Karpas-422 (cell line): ENCODE measurements at regions not wholly inside any gene's neighbourhood (a gene's known extent, or its start where the extent isn't known, plus 50 kb on each side); places are given as distances from the start of the nearest gene placed in this dataset.

Experiments
- DNase-seq: peaks from one replicate; pipeline ENCODE4 v3.0.0-alpha.2; 2015
- H2AFZ ChIP-seq: fragments of 200-600 bp; sonication (generic); 2 replicates; pipeline ENCODE4 v1.6.1; 2014; ENCODE audit warnings: antibody characterized with exemption, low read length, mixed read lengths
- H3K27ac ChIP-seq: fragments of 200-600 bp; sonication (generic); 2 replicates; pipeline ENCODE4 v1.5.1; 2014; ENCODE audit warnings: mild to moderate bottlenecking, low read length, moderate library complexity
- H3K27me3 ChIP-seq: fragments of 200-600 bp; sonication (generic); 2 replicates; pipeline ENCODE4 v1.6.1; 2014; ENCODE audit warnings: low read length, mixed read lengths
- H3K36me3 ChIP-seq: fragments of 200-600 bp; sonication (generic); 2 replicates; pipeline ENCODE4 v1.6.1; 2014; ENCODE audit warnings: low read length, mixed read lengths; ENCODE audit not compliant: insufficient read depth
- H3K4me1 ChIP-seq: fragments of 200-600 bp; sonication (generic); 2 replicates; pipeline ENCODE4 v1.6.1; 2014; ENCODE audit warnings: mild to moderate bottlenecking, low read length, mixed read lengths
- H3K4me2 ChIP-seq: fragments of 200-600 bp; sonication (generic); 2 replicates; pipeline ENCODE4 v1.6.1; 2014; ENCODE audit warnings: low read length, low read depth, mild to moderate bottlenecking; ENCODE audit not compliant: poor library complexity, severe bottlenecking
- H3K4me3 ChIP-seq: fragments of 200-600 bp; sonication (generic); 2 replicates; pipeline ENCODE4 v1.5.1; 2014; ENCODE audit warnings: mild to moderate bottlenecking, antibody characterized with exemption, low read length, mixed read lengths
- H3K79me2 ChIP-seq: fragments of 200-600 bp; sonication (generic); 2 replicates; pipeline ENCODE4 v1.6.1; 2014; ENCODE audit warnings: mild to moderate bottlenecking, low read length, mixed read lengths
- H3K9ac ChIP-seq: fragments of 200-600 bp; sonication (generic); 2 replicates; pipeline ENCODE4 v1.6.0; 2014; ENCODE audit warnings: low read length
- H3K9me2 ChIP-seq: fragments of 200-600 bp; sonication (generic), shearing (Covaris generic); replicated peaks from 2 replicates; pipeline ENCODE4 v1.6.0; 2014; ENCODE audit warnings: mild to moderate bottlenecking, low read length, moderate library complexity; ENCODE audit not compliant: insufficient read depth
- H3K9me3 ChIP-seq: fragments of 300-700, 200-600 bp; sonication (generic); 2 replicates; pipeline ENCODE4 v1.6.1; 2014; ENCODE audit warnings: low read length, mixed read lengths
- H4K20me1 ChIP-seq: fragments of 200-600 bp; sonication (generic); 2 replicates; pipeline ENCODE4 v1.6.1; 2014; ENCODE audit warnings: mild to moderate bottlenecking, antibody characterized with exemption, low read length, low read depth; ENCODE audit not compliant: insufficient read depth

- Histone ChIP-seq H3K9me3 (no peaks in the 10 kb centered on the region), H3K9ac (no peak overlapping the region), H3K79me2 (no peaks in the 10 kb centered on the region), H3K27me3 (no peaks in the 10 kb centered on the region), H3K4me2 (no peak overlapping the region), H3K27ac (no peak overlapping the region), H2AFZ (no peak overlapping the region), H3K36me3 (no peaks in the 10 kb centered on the region), H3K9me2 (no peaks in the 10 kb centered on the region), H4K20me1 (no peaks in the 10 kb centered on the region), H3K4me1 (no peaks in the 10 kb centered on the region), H3K4me3 (no peak overlapping the region)
- DNase-seq: no peak
These were observed 540.5 kb downstream of the SATB2 start for GRCh38 chr2:198917275-198917674.

GRCh38 chr2:198916548-198917080 lies 541.1 kb downstream of the SATB2 start:
- H3K9me3 ChIP-seq: no peaks in the 10 kb centered on the region
- H2AFZ ChIP-seq: no peak overlapping the region

GRCh38 chr2:198913394-198914152 lies 544.2 kb downstream of the SATB2 start:
- H3K9ac ChIP-seq: no peak overlapping the region
- no peaks in the 10 kb centered on the region for H3K4me1 ChIP-seq
- H3K4me3 ChIP-seq: no peak overlapping the region
- H3K9me3 ChIP-seq: no peaks in the 10 kb centered on the region
- H3K27ac ChIP-seq: no peak overlapping the region
- H3K27me3 ChIP-seq: no peaks in the 10 kb centered on the region
- H3K36me3 ChIP-seq: no peaks in the 10 kb centered on the region
- no peaks in the 10 kb centered on the region for H3K9me2 ChIP-seq
- no peaks in the 10 kb centered on the region for H4K20me1 ChIP-seq
- no peak overlapping the region for H2AFZ ChIP-seq
- H3K79me2 ChIP-seq: no peaks in the 10 kb centered on the region
- H3K4me2 ChIP-seq: no peak overlapping the region
- DNase-seq: no peak

More at GRCh38 chr2:198916548-198917080, 541.1 kb downstream of the SATB2 start:
- no peak overlapping the region for H3K27ac ChIP-seq
- H3K36me3 ChIP-seq: no peaks in the 10 kb centered on the region
- no peak overlapping the region for H3K9ac ChIP-seq
- DNase-seq: no peak
- H3K4me3 ChIP-seq: no peak overlapping the region
- H3K9me2 ChIP-seq: no peaks in the 10 kb centered on the region
- H3K4me1 ChIP-seq: no peaks in the 10 kb centered on the region
- H3K27me3 ChIP-seq: no peaks in the 10 kb centered on the region
- no peaks in the 10 kb centered on the region for H3K79me2 ChIP-seq
- no peaks in the 10 kb centered on the region for H4K20me1 ChIP-seq
- no peak overlapping the region for H3K4me2 ChIP-seq

GRCh38 chr2:198909525-198910267 lies 548.0 kb downstream of the SATB2 start:
- H3K4me3 ChIP-seq: no peak overlapping the region
- no peak for DNase-seq
- H3K36me3 ChIP-seq: no peaks in the 10 kb centered on the region

GRCh38 chr2:198905881-198906612 lies 551.7 kb downstream of the SATB2 start:
- Histone ChIP-seq H3K9me2 (no peaks in the 10 kb centered on the region), H3K9ac (no peak overlapping the region), H3K4me3 (no peak overlapping the region), H2AFZ (no peak overlapping the region), H3K27me3 (no peaks in the 10 kb centered on the region), H3K4me2 (no peak overlapping the region), H3K36me3 (no peaks in the 10 kb centered on the region), H4K20me1 (no peaks in the 10 kb centered on the region), H3K27ac (no peak overlapping the region), H3K4me1 (no peaks in the 10 kb centered on the region), H3K79me2 (no peaks in the 10 kb centered on the region), H3K9me3 (no peaks in the 10 kb centered on the region)
- DNase-seq: no peak

More at GRCh38 chr2:198909525-198910267, 548.0 kb downstream of the SATB2 start:
- Histone ChIP-seq H3K9me3 (no peaks in the 10 kb centered on the region), H3K27me3 (no peaks in the 10 kb centered on the region), H3K4me1 (no peaks in the 10 kb centered on the region), H3K27ac (no peak overlapping the region), H2AFZ (no peak overlapping the region), H4K20me1 (no peaks in the 10 kb centered on the region), H3K9ac (no peak overlapping the region), H3K79me2 (no peaks in the 10 kb centered on the region), H3K4me2 (no peak overlapping the region), H3K9me2 (no peaks in the 10 kb centered on the region)

- H3K4me2 ChIP-seq: no peak overlapping the region
- H3K9ac ChIP-seq: no peak overlapping the region
- no peak for DNase-seq
These were observed 555.8 kb downstream of the SATB2 start for GRCh38 chr2:198901894-198902293.

GRCh38 chr2:198900141-198900540 lies 557.6 kb downstream of the SATB2 start:
- Histone ChIP-seq H3K9ac (no peak overlapping the region), H3K79me2 (no peaks in the 10 kb centered on the region), H3K9me2 (no peaks in the 10 kb centered on the region), H2AFZ (no peak overlapping the region), H3K9me3 (no peaks in the 10 kb centered on the region), H3K4me3 (no peak overlapping the region), H3K27ac (no peak overlapping the region), H3K4me2 (no peak overlapping the region), H3K27me3 (no peaks in the 10 kb centered on the region), H3K36me3 (no peaks in the 10 kb centered on the region), H3K4me1 (no peaks in the 10 kb centered on the region), H4K20me1 (no peaks in the 10 kb centered on the region)
- DNase-seq: no peak

More at GRCh38 chr2:198901894-198902293, 555.8 kb downstream of the SATB2 start:
- H2AFZ ChIP-seq: no peak overlapping the region
- H3K9me2 ChIP-seq: no peaks in the 10 kb centered on the region
- H3K9me3 ChIP-seq: no peaks in the 10 kb centered on the region
- H3K4me3 ChIP-seq: no peak overlapping the region
- H3K27me3 ChIP-seq: no peaks in the 10 kb centered on the region
- no peaks in the 10 kb centered on the region for H3K79me2 ChIP-seq
- no peak overlapping the region for H3K27ac ChIP-seq
- H3K36me3 ChIP-seq: no peaks in the 10 kb centered on the region
- H4K20me1 ChIP-seq: no peaks in the 10 kb centered on the region
- no peaks in the 10 kb centered on the region for H3K4me1 ChIP-seq

GRCh38 chr2:198890490-198890889 lies 567.2 kb downstream of the SATB2 start:
- Histone ChIP-seq H3K27me3 (no peaks in the 10 kb centered on the region), H3K9me3 (no peaks in the 10 kb centered on the region), H3K4me2 (no peak overlapping the region), H3K27ac (no peak overlapping the region), H3K9me2 (no peaks in the 10 kb centered on the region), H3K4me3 (no peak overlapping the region), H3K36me3 (no peaks in the 10 kb centered on the region), H3K9ac (no peak overlapping the region), H3K4me1 (no peaks in the 10 kb centered on the region), H3K79me2 (no peaks in the 10 kb centered on the region), H2AFZ (no peak overlapping the region), H4K20me1 (no peaks in the 10 kb centered on the region)
- DNase-seq: no peak
